Fibroblast of skin of left quadriceps (primary cell): ENCODE measurements at regions not wholly inside any gene's neighbourhood (a gene's known extent, or its start where the extent isn't known, plus 50 kb on each side); places are given as distances from the start of the nearest gene placed in this dataset.

ENCODE experiments used
- DNase-seq, 2 experiments: peaks; one replicate each; pipeline ENCODE4 v3.0.0-alpha.2; 2013; ENCODE audit warnings: low read depth in 2 of 2

- no peak for DNase-seq
Measured at GRCh38 chr4:121227341-121227792, 63.2 kb upstream of the TNIP3 start.

GRCh38 chr4:121226362-121226761 lies 62.2 kb upstream of the TNIP3 start:
- no peak for DNase-seq

- no peak for DNase-seq
Measured at GRCh38 chr4:121221608-121222007, 57.5 kb upstream of the TNIP3 start.

- DNase-seq = no peak
Measured at GRCh38 chr4:121221201-121221600, 57.1 kb upstream of the TNIP3 start.

GRCh38 chr4:121220698-121221097 lies 56.6 kb upstream of the TNIP3 start:
- no peak for DNase-seq

- no peak for DNase-seq
Measured at GRCh38 chr4:121219227-121219626, 55.1 kb upstream of the TNIP3 start.

GRCh38 chr4:121217351-121217750 lies 53.2 kb upstream of the TNIP3 start:
- DNase-seq = peak; percentile 73 to 76

- no peak for DNase-seq
Measured at GRCh38 chr4:121216461-121216860, 52.3 kb upstream of the TNIP3 start.

GRCh38 chr4:121213940-121214339 lies 49.8 kb upstream of the TNIP3 start:
- DNase-seq = no peak
